ENCODE measurements at regions not wholly inside any gene's neighbourhood (a gene's known extent, or its start where the extent isn't known, plus 50 kb on each side); places are given as distances from the start of the nearest gene placed in this dataset.

GRCh38 chr10:128221807-128222206, 95.6 kb upstream of the MKI67 start:
- no peak overlapping the region for H3K4me3 ChIP-seq (ENCODE audit: low read depth, low read length)
- TF ChIP-seq CTCF (IDR thresholded peaks at IDR 0.05; ENCODE audit: borderline replicate concordance, insufficient read depth, low read depth, low read length) = no peak

GRCh38 chr10:128222332-128222849, 96.2 kb upstream of the MKI67 start:
- TF ChIP-seq CTCF (IDR thresholded peaks at IDR 0.05; ENCODE audit: borderline replicate concordance, insufficient read depth, low read depth, low read length) = no peak
- H3K4me3 ChIP-seq (ENCODE audit: low read depth, low read length) = no peak overlapping the region

GRCh38 chr10:128230401-128230800, 104.2 kb upstream of the MKI67 start:
- no peak overlapping the region for H3K4me3 ChIP-seq (ENCODE audit: low read depth, low read length)
- no peak for TF ChIP-seq CTCF (IDR thresholded peaks at IDR 0.05; ENCODE audit: borderline replicate concordance, insufficient read depth, low read depth, low read length)

- TF ChIP-seq CTCF (IDR thresholded peaks at IDR 0.05; ENCODE audit: borderline replicate concordance, insufficient read depth, low read depth, low read length) = no peak
- H3K4me3 ChIP-seq (ENCODE audit: low read depth, low read length) = no peak overlapping the region
Measured at GRCh38 chr10:128233422-128233821, 107.2 kb upstream of the MKI67 start.

- TF ChIP-seq CTCF (IDR thresholded peaks at IDR 0.05; ENCODE audit: borderline replicate concordance, insufficient read depth, low read depth, low read length) = no peak
- H3K4me3 ChIP-seq (ENCODE audit: low read depth, low read length) = no peak overlapping the region
Measured at GRCh38 chr10:128237710-128238109, 111.5 kb upstream of the MKI67 start.

- no peak overlapping the region for H3K4me3 ChIP-seq (ENCODE audit: low read depth, low read length)
- TF ChIP-seq CTCF (IDR thresholded peaks at IDR 0.05; ENCODE audit: borderline replicate concordance, insufficient read depth, low read depth, low read length) = no peak
Measured at GRCh38 chr10:128241023-128241422, 114.8 kb upstream of the MKI67 start.

- TF ChIP-seq CTCF (IDR thresholded peaks at IDR 0.05; ENCODE audit: borderline replicate concordance, insufficient read depth, low read depth, low read length) = no peak
Measured at GRCh38 chr10:128242641-128243040, 116.4 kb upstream of the MKI67 start.

More at GRCh38 chr10:128242641-128243040, 116.4 kb upstream of the MKI67 start:
- H3K4me3 ChIP-seq (ENCODE audit: low read depth, low read length) = no peak overlapping the region
